Transverse colon (tissue), 4 donors: ENCODE measurements at regions not wholly inside any gene's neighbourhood (a gene's known extent, or its start where the extent isn't known, plus 50 kb on each side); places are given as distances from the start of the nearest gene placed in this dataset.

Experiments
- CTCF ChIP-seq, 5 experiments: fragments of 200-600 bp in 3 of 5; fragments of 450-650 bp in 2 of 5; sonication (generic) in 3 of 5; IDR thresholded peaks; 1 replicate in 2 of 5; 2 replicates in 3 of 5; pipeline ENCODE4 v1.5.1; 2016 to 2017; ENCODE audit warnings: antibody characterized with exemption in 5 of 5, inconsistent platforms in 3 of 5, mild to moderate bottlenecking in 2 of 5, moderate library complexity in 1 of 5
- POLR2A ChIP-seq: fragments of 450-650 bp; IDR thresholded peaks from one replicate; pipeline ENCODE4 v1.6.1; 2016; ENCODE audit warnings: antibody characterized with exemption, mild to moderate bottlenecking, moderate library complexity
- POLR2AphosphoS5 ChIP-seq, 3 donors: sonication (generic); formaldehyde crosslinking; IDR thresholded peaks; one replicate each; pipeline ENCODE4 v1.6.1; 2016; ENCODE audit warnings: antibody characterized with exemption in 3 of 3

- TF ChIP-seq POLR2A: no peak
- TF ChIP-seq CTCF (IDR thresholded peaks at IDR 0.05): no peak
- TF ChIP-seq POLR2AphosphoS5 (IDR thresholded peaks at IDR 0.05): no peak
Measured at GRCh38 chr13:104034891-104035290, 968.7 kb upstream of the SLC10A2 start.
